Endothelial cell of umbilical vein (primary cell): ENCODE measurements at regions not wholly inside any gene's neighbourhood (a gene's known extent, or its start where the extent isn't known, plus 50 kb on each side); places are given as distances from the start of the nearest gene placed in this dataset.

Experiments used
- BruUV-seq: library from RNA; stranded (reverse); fragments of 400-500 nt; replicated peaks from 2 replicates; lab custom pipeline; 2021; lab: Mats Ljungman, UMichigan
- CTCF ChIA-PET: fragments of 300-600, 350-600 bp; sonication (Branson Sonifier 250); formaldehyde crosslinking; loops from one replicate; lab custom pipeline; 2021; ENCODE audit warnings: antibody characterized with exemption, inconsistent platforms; lab: Charles Lee
- POLR2A ChIA-PET: fragments of 300-600, 350-600 bp; sonication (Branson Sonifier 250); formaldehyde crosslinking; loops from one replicate; lab custom pipeline; 2021; ENCODE audit warnings: antibody characterized with exemption, inconsistent platforms; lab: Charles Lee
- DNase-seq: peaks from one replicate; pipeline ENCODE4 v3.0.0-alpha.2; 2011; ENCODE audit warnings: low read depth, low spot score
- FAIRE-seq: peaks from 2 replicates; lab custom pipeline; 2011; peaks lifted over from hg19 to GRCh38; lab: Jason Lieb, UNC
- H2AFZ ChIP-seq: 2 replicates; pipeline ENCODE4 v1.6.0; 2012; ENCODE audit warnings: low read depth, low read length, control low read depth, inconsistent platforms
- H3K27ac ChIP-seq: 2 replicates; pipeline ENCODE4 v1.5.1; 2011; ENCODE audit warnings: low read depth, mild to moderate bottlenecking, control low read depth, low read length, moderate library complexity; ENCODE audit not compliant: insufficient read depth
- H3K27me3 ChIP-seq, 2 experiments: 2 replicates each; pipeline versions ENCODE4 v1.6.0 to v1.6.1; 2011; ENCODE audit warnings: low read length in 2 of 2, mixed read lengths in 1 of 2; ENCODE audit not compliant: control insufficient read depth in 2 of 2, insufficient read depth in 2 of 2
- H3K36me3 ChIP-seq, 2 experiments: 2 replicates in 1 of 2; 3 replicates in 1 of 2; pipeline ENCODE4 v1.5.1; 2011; ENCODE audit warnings: low read length in 2 of 2, mild to moderate bottlenecking in 1 of 2, moderate library complexity in 1 of 2; ENCODE audit not compliant: control insufficient read depth in 2 of 2, insufficient read depth in 2 of 2; ENCODE audit errors: extremely low read depth in 1 of 2
- H3K4me1 ChIP-seq: 3 replicates; pipeline ENCODE4 v1.5.1; 2011; ENCODE audit warnings: mild to moderate bottlenecking, low read length; ENCODE audit not compliant: control insufficient read depth, insufficient read depth; ENCODE audit errors: extremely low read depth
- H3K4me2 ChIP-seq: 2 replicates; pipeline ENCODE4 v1.6.1; 2011; ENCODE audit warnings: low read length, control low read depth, mixed read lengths; ENCODE audit not compliant: insufficient read depth
- H3K4me3 ChIP-seq, 3 experiments: fragments of 200-600 bp in 1 of 3; sonication (generic), shearing (Covaris generic) in 1 of 3; replicated peaks in 1 of 3; 2 replicates each; pipeline ENCODE4 v1.5.1; 2011 to 2016; ENCODE audit warnings: control low read depth in 3 of 3, low read length in 3 of 3, mild to moderate bottlenecking in 2 of 3, inconsistent platforms in 1 of 3, low read depth in 1 of 3, moderate library complexity in 1 of 3; ENCODE audit not compliant: insufficient read depth in 1 of 3
- H3K79me2 ChIP-seq: 2 replicates; pipeline ENCODE4 v1.6.0; 2012; ENCODE audit warnings: low read length, inconsistent platforms; ENCODE audit not compliant: control insufficient read depth, insufficient read depth
- H3K9ac ChIP-seq: replicated peaks from 2 replicates; pipeline ENCODE3; 2011; ENCODE audit warnings: low read length, control low read depth; ENCODE audit not compliant: insufficient read depth; ENCODE audit errors: extremely low read depth
- H3K9me1 ChIP-seq: replicated peaks from 3 replicates; pipeline ENCODE4 v1.6.0; 2011; ENCODE audit warnings: mild to moderate bottlenecking, low read length; ENCODE audit not compliant: control insufficient read depth, insufficient read depth; ENCODE audit errors: extremely low read depth
- H3K9me3 ChIP-seq: replicated peaks from 2 replicates; pipeline ENCODE4 v1.5.1; 2012; ENCODE audit warnings: low read length, inconsistent platforms; ENCODE audit not compliant: control insufficient read depth, insufficient read depth
- H4K20me1 ChIP-seq: replicated peaks from 2 replicates; pipeline ENCODE3; 2011; ENCODE audit warnings: mild to moderate bottlenecking, low read length; ENCODE audit not compliant: control insufficient read depth, insufficient read depth; ENCODE audit errors: extremely low read depth
- EZH2 ChIP-seq: IDR thresholded peaks from 2 replicates; pipeline ENCODE4 v1.6.1; 2012; ENCODE audit warnings: borderline replicate concordance, low read depth, mild to moderate bottlenecking, moderate library complexity, low read length, inconsistent platforms; ENCODE audit not compliant: severe bottlenecking
- FOS ChIP-seq: IDR thresholded peaks from 2 replicates; pipeline ENCODE4 v1.6.1; 2011; ENCODE audit warnings: mild to moderate bottlenecking, low read length, moderate library complexity, borderline replicate concordance; ENCODE audit not compliant: insufficient read depth
- GATA2 ChIP-seq: IDR thresholded peaks from 2 replicates; pipeline ENCODE4 v1.7.0; 2011; ENCODE audit warnings: low read depth, mild to moderate bottlenecking, moderate library complexity, mixed read lengths, low read length; ENCODE audit not compliant: insufficient read length, insufficient read depth
- JUN ChIP-seq: IDR thresholded peaks from 2 replicates; pipeline ENCODE4 v1.6.1; 2011; ENCODE audit warnings: borderline replicate concordance, low read depth; ENCODE audit not compliant: insufficient read length, insufficient read depth
- MAX ChIP-seq: IDR thresholded peaks from 2 replicates; pipeline ENCODE4 v1.6.1; 2011; ENCODE audit not compliant: insufficient read depth, insufficient read length
- MYC ChIP-seq: IDR thresholded peaks from one replicate; pipeline ENCODE4 v1.6.1; 2011; ENCODE audit warnings: mild to moderate bottlenecking, low read depth, low read length
- POLR2A ChIP-seq: IDR thresholded peaks from 2 replicates; pipeline ENCODE4 v1.6.1; 2012; ENCODE audit warnings: low read depth, mild to moderate bottlenecking, control low read depth, low read length
- POLR2AphosphoS5 ChIP-seq: IDR thresholded peaks from 2 replicates; pipeline ENCODE4 v1.6.1; 2012; ENCODE audit warnings: low read depth, mild to moderate bottlenecking, control low read depth, low read length, moderate library complexity; ENCODE audit not compliant: insufficient read depth
- dilution Hi-C: fragments of 300-500 bp; cut with MboI; formaldehyde crosslinking; loops from one replicate; pipeline ENCODE4 v1.15.0; 2019; ENCODE audit warnings: low sequenced_read_pairs; ENCODE audit not compliant: extremely low pct_ligation_motif_present
- intact Hi-C: fragments of 100-400 bp; cut with micrococcal nuclease; formaldehyde crosslinking; loops from one replicate; pipeline ENCODE4 v1.10.0; 2022
- TF ChIP-seq, protein P1 (sequence below), 2 donors: IDR thresholded peaks; 1 replicate in 1 of 2; 2 replicates in 1 of 2; pipeline ENCODE4 v1.5.1; 2011; ENCODE audit warnings: low read length in 2 of 2, mild to moderate bottlenecking in 2 of 2, moderate library complexity in 2 of 2, control low read depth in 1 of 2, inconsistent platforms in 1 of 2, low read depth in 1 of 2; ENCODE audit not compliant: insufficient read depth in 1 of 2; ENCODE audit errors: extremely low read depth in 1 of 2

DNA sequence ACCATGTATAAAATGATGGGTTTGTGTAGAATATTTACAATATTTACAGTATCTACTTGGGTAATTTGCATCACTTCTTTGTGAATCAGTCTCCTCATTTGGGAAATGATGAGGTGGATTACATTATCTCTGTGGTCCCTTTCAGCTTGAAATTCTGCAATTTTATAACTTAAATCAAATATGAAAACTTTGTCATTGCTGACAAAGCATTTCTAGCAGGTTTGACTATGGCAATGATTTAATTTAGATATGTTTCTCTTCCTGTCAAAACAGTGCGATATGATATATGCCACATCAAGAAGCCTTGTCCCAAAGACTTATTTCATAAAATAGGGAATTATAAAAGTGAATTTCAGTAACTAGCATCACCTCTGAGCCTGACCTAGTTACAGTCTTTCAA, 315.8 kb upstream of the MEIS2 start:
- POLR2A ChIA-PET: no interaction called here
- no peaks in the 10 kb centered on the region for H3K27me3 ChIP-seq
- H3K4me2 ChIP-seq: no peak overlapping the region
- no peaks in the 10 kb centered on the region for H3K9me1 ChIP-seq
- no peak for TF ChIP-seq MYC
- no peak for TF ChIP-seq POLR2AphosphoS5
- TF ChIP-seq EZH2: no peak
- TF ChIP-seq GATA2: no peak
- no peak for TF ChIP-seq MAX
- TF ChIP-seq POLR2A: no peak
- no peak for TF ChIP-seq JUN
- no peak for TF ChIP-seq FOS
- TF ChIP-seq, protein P1, sequence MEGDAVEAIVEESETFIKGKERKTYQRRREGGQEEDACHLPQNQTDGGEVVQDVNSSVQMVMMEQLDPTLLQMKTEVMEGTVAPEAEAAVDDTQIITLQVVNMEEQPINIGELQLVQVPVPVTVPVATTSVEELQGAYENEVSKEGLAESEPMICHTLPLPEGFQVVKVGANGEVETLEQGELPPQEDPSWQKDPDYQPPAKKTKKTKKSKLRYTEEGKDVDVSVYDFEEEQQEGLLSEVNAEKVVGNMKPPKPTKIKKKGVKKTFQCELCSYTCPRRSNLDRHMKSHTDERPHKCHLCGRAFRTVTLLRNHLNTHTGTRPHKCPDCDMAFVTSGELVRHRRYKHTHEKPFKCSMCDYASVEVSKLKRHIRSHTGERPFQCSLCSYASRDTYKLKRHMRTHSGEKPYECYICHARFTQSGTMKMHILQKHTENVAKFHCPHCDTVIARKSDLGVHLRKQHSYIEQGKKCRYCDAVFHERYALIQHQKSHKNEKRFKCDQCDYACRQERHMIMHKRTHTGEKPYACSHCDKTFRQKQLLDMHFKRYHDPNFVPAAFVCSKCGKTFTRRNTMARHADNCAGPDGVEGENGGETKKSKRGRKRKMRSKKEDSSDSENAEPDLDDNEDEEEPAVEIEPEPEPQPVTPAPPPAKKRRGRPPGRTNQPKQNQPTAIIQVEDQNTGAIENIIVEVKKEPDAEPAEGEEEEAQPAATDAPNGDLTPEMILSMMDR (IDR thresholded peaks at IDR 0.05; ENCODE audit: extremely low read depth in 1 of 2, insufficient read depth in 1 of 2, low read depth in 1 of 2, low read length in 2 of 2): no peak
- FAIRE-seq (no peak), DNase-seq (no peak)
- no peaks in the 10 kb centered on the region for H3K79me2 ChIP-seq
- H4K20me1 ChIP-seq: no peaks in the 10 kb centered on the region
- H3K36me3 ChIP-seq: no peaks in the 10 kb centered on the region
- H3K9ac ChIP-seq: no peak overlapping the region
- no peak overlapping the region for H3K4me3 ChIP-seq
- intact Hi-C loops (no loop called here), dilution Hi-C loops (no loop called here)
- BruUV-seq: no TSS peak
- H2AFZ ChIP-seq: no peak overlapping the region
- no peaks in the 10 kb centered on the region for H3K9me3 ChIP-seq
- H3K27ac ChIP-seq: no peak overlapping the region
- CTCF ChIA-PET: no interaction called here
- no peaks in the 10 kb centered on the region for H3K4me1 ChIP-seq
